Stimulated activated CD4-positive, alpha-beta T cell treated with anti-CD3 and anti-CD28 coated beads, Interleukin-4, amount 100 ng/mL, for 24 hours (primary cell): ENCODE measurements at regions not wholly inside any gene's neighbourhood (a gene's known extent, or its start where the extent isn't known, plus 50 kb on each side); places are given as distances from the start of the nearest gene placed in this dataset.

Source experiments
- DNase-seq: peaks from one replicate; pipeline ENCODE4 v3.0.0-alpha.2; 2020

GRCh38 chr2:145329971-145330370, 810.1 kb upstream of the ZEB2 start:
- DNase-seq, result no peak

- DNase-seq, result no peak
These were observed 805.6 kb upstream of the ZEB2 start for GRCh38 chr2:145325485-145325884.

- DNase-seq, result no peak
These were observed 804.8 kb upstream of the ZEB2 start for GRCh38 chr2:145324748-145325147.

GRCh38 chr2:145323512-145323911, 803.6 kb upstream of the ZEB2 start:
- no peak for DNase-seq

GRCh38 chr2:145321344-145321743, 801.4 kb upstream of the ZEB2 start:
- no peak for DNase-seq

GRCh38 chr2:145316496-145316895, 796.6 kb upstream of the ZEB2 start:
- DNase-seq, result no peak

GRCh38 chr2:145315053-145315452, 795.1 kb upstream of the ZEB2 start:
- no peak for DNase-seq

- DNase-seq, result no peak
These were observed 794.3 kb upstream of the ZEB2 start for GRCh38 chr2:145314119-145314633.

GRCh38 chr2:145305889-145306288, 786.0 kb upstream of the ZEB2 start:
- DNase-seq, result no peak

- DNase-seq, result no peak
These were observed 784.6 kb upstream of the ZEB2 start for GRCh38 chr2:145304501-145304900.

GRCh38 chr2:145303536-145303935, 783.6 kb upstream of the ZEB2 start:
- DNase-seq, result no peak

GRCh38 chr2:145302886-145303285, 783.0 kb upstream of the ZEB2 start:
- DNase-seq, result no peak

- DNase-seq, result no peak
These were observed 782.5 kb upstream of the ZEB2 start for GRCh38 chr2:145302451-145302850.

- DNase-seq, result no peak
These were observed 779.4 kb upstream of the ZEB2 start for GRCh38 chr2:145299368-145299767.

- no peak for DNase-seq
These were observed 772.2 kb upstream of the ZEB2 start for GRCh38 chr2:145292166-145292565.

GRCh38 chr2:145290986-145291385, 771.1 kb upstream of the ZEB2 start:
- no peak for DNase-seq

- DNase-seq, result no peak
These were observed 770.0 kb upstream of the ZEB2 start for GRCh38 chr2:145289946-145290345.

GRCh38 chr2:145288650-145289496, 769.0 kb upstream of the ZEB2 start:
- DNase-seq, result no peak

GRCh38 chr2:145287736-145288135, 767.8 kb upstream of the ZEB2 start:
- no peak for DNase-seq

GRCh38 chr2:145286716-145287275, 766.9 kb upstream of the ZEB2 start:
- DNase-seq, result no peak

GRCh38 chr2:145284551-145284950, 764.6 kb upstream of the ZEB2 start:
- no peak for DNase-seq

- no peak for DNase-seq
These were observed 763.2 kb upstream of the ZEB2 start for GRCh38 chr2:145283131-145283530.

GRCh38 chr2:145277922-145278321, 758.0 kb upstream of the ZEB2 start:
- DNase-seq, result no peak

GRCh38 chr2:145273840-145274239, 753.9 kb upstream of the ZEB2 start:
- no peak for DNase-seq

- DNase-seq, result no peak
These were observed 749.0 kb upstream of the ZEB2 start for GRCh38 chr2:145268931-145269330.
